Nephron (organoid): ENCODE measurements at regions not wholly inside any gene's neighbourhood (a gene's known extent, or its start where the extent isn't known, plus 50 kb on each side); places are given as distances from the start of the nearest gene placed in this dataset.

ENCODE experiments used
- H3K27ac Mint-ChIP-seq, 3 experiments: 2 replicates each; pipeline ENCODE4 v1.8.0; 2020; ENCODE audit warnings: mixed read lengths in 3 of 3, mild to moderate bottlenecking in 2 of 3, moderate library complexity in 1 of 3
- H3K27me3 Mint-ChIP-seq: 2 replicates; pipeline ENCODE4 v1.8.0; 2021; ENCODE audit warnings: low read depth, mild to moderate bottlenecking, moderate library complexity, mixed read lengths
- H3K36me3 Mint-ChIP-seq: 2 replicates; pipeline ENCODE4 v1.8.0; 2020; ENCODE audit warnings: low read depth, mixed read lengths
- H3K4me1 Mint-ChIP-seq: 2 replicates; pipeline ENCODE4 v1.8.0; 2020; ENCODE audit warnings: mixed read lengths
- H3K4me3 Mint-ChIP-seq, 3 experiments: 2 replicates each; pipeline ENCODE4 v1.8.0; 2020; ENCODE audit warnings: mild to moderate bottlenecking in 3 of 3, mixed read lengths in 3 of 3, moderate library complexity in 2 of 3
- H3K9me3 Mint-ChIP-seq: 2 replicates; pipeline ENCODE4 v1.8.0; 2020; ENCODE audit warnings: mixed read lengths
- TF ChIP-seq, protein P1 (sequence below), 3 experiments: fragments of 200-600 bp; sonication (generic); IDR thresholded peaks; one replicate each; pipeline ENCODE4 v1.5.0; 2021; ENCODE audit warnings: antibody characterized with exemption in 3 of 3; ENCODE audit not compliant: unreplicated experiment in 3 of 3

DNA sequence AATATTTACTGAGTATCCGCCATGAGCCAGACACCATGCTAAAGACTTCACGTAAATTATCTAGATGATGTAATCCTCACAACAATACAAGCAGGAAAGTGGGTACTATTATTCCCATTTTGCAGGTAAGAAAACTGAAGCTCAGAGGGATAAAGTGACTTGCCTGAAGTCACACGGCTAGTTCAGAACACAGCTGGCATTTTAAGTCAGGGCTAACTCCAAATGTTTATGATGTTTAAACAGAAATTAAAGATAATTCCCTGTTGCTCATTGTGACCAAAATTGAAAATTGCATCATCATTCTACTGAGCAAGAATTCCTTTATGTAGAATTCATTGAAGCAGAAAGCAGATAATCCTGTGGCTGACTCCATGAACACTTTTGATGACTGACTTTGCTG is 71.3 kb upstream of the STXBP5 start:
- TF ChIP-seq, protein P1, sequence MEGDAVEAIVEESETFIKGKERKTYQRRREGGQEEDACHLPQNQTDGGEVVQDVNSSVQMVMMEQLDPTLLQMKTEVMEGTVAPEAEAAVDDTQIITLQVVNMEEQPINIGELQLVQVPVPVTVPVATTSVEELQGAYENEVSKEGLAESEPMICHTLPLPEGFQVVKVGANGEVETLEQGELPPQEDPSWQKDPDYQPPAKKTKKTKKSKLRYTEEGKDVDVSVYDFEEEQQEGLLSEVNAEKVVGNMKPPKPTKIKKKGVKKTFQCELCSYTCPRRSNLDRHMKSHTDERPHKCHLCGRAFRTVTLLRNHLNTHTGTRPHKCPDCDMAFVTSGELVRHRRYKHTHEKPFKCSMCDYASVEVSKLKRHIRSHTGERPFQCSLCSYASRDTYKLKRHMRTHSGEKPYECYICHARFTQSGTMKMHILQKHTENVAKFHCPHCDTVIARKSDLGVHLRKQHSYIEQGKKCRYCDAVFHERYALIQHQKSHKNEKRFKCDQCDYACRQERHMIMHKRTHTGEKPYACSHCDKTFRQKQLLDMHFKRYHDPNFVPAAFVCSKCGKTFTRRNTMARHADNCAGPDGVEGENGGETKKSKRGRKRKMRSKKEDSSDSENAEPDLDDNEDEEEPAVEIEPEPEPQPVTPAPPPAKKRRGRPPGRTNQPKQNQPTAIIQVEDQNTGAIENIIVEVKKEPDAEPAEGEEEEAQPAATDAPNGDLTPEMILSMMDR (IDR thresholded peaks at IDR 0.05; ENCODE audit: unreplicated experiment in 3 of 3): no peak

DNA sequence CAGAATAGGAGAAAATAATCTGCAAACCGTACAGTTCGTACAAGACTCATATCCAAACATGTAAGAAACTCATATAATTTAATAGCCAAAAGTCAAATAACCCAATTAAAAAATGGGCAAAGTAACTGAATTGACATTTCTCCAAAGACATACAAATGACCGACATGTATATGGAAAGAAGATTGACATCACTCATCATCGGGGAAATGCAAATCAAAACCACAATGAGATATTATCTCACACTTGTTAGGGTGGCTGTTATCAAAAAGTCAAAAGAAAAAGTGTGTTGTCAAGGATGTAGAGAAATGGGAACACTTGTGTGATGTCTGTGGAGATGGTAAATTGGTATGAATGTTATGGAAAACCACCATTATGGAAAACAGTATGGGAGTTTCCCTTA is 70.5 kb upstream of the STXBP5 start:
- TF ChIP-seq, protein P1 (IDR thresholded peaks at IDR 0.05; ENCODE audit: unreplicated experiment in 3 of 3): no peak
- H3K4me3 Mint-ChIP-seq: no peak overlapping the region
- no peaks in the 10 kb centered on the region for H3K9me3 Mint-ChIP-seq
- H3K27ac Mint-ChIP-seq: no peak overlapping the region
- H3K36me3 Mint-ChIP-seq: no peaks in the 10 kb centered on the region
- H3K4me1 Mint-ChIP-seq: peaks cover 4% of the 10 kb centered on the region
- no peaks in the 10 kb centered on the region for H3K27me3 Mint-ChIP-seq

More for the DNA sequence above, 71.3 kb upstream of the STXBP5 start:
- Mint-ChIP-seq H3K36me3 (no peaks in the 10 kb centered on the region), H3K27ac (no peak overlapping the region), H3K4me3 (no peak overlapping the region), H3K27me3 (no peaks in the 10 kb centered on the region), H3K4me1 (peaks cover 4% of the 10 kb centered on the region), H3K9me3 (no peaks in the 10 kb centered on the region)

DNA sequence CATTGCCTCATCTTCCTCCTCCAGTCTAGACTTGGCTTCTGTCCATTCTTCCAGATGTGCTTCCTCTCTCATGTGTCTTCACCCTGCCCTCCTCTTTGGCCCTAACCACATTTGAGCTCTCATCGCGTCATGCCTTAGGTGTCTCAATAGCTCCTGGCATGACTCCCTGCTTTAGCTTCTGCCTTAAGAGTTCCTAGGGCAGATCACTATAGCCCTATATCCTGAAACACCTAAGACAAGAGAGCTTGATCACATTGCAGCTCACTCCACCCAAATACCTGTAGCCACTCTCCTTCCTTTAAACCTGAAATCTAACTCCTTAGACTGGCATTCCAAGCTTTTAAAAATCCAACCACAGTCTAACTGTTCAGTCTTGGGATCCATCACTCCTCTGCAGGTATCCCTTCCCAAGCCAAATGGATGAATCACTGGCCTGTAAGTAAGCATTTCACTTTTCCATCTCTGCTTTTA is 69.0 kb upstream of the STXBP5 start:
- Mint-ChIP-seq H3K36me3 (no peaks in the 10 kb centered on the region), H3K27ac (no peak overlapping the region), H3K27me3 (peaks cover 4% of the 10 kb centered on the region), H3K4me1 (peaks cover 4% of the 10 kb centered on the region), H3K9me3 (no peaks in the 10 kb centered on the region), H3K4me3 (no peak overlapping the region)
- TF ChIP-seq, protein P1 (IDR thresholded peaks at IDR 0.05; ENCODE audit: unreplicated experiment in 3 of 3): no peak

DNA sequence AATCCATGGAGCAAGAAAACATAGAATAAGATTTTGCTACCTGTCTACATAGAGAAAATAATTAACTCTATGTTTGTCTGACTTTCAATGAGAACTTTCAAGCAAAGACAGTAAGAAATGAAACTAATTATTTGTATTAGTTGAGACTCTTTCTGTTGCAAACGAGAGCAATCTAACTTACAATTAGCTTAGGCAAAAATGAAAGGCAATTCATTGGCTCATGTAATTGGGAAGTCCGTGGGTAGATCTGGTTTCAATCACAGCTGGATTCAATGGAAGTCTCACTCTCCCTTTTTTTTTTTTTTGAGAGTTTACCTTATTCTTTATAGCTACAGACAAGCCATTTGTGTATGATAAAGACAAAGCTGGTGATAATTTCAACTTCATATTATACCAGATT is 68.2 kb upstream of the STXBP5 start:
- no peak overlapping the region for H3K4me3 Mint-ChIP-seq
- TF ChIP-seq, protein P1 (IDR thresholded peaks at IDR 0.05; ENCODE audit: unreplicated experiment in 3 of 3): no peak
- peaks cover 4% of the 10 kb centered on the region for H3K27me3 Mint-ChIP-seq
- H3K4me1 Mint-ChIP-seq: peaks cover 4% of the 10 kb centered on the region
- H3K27ac Mint-ChIP-seq: no peak overlapping the region
- no peaks in the 10 kb centered on the region for H3K36me3 Mint-ChIP-seq
- H3K9me3 Mint-ChIP-seq: no peaks in the 10 kb centered on the region

DNA sequence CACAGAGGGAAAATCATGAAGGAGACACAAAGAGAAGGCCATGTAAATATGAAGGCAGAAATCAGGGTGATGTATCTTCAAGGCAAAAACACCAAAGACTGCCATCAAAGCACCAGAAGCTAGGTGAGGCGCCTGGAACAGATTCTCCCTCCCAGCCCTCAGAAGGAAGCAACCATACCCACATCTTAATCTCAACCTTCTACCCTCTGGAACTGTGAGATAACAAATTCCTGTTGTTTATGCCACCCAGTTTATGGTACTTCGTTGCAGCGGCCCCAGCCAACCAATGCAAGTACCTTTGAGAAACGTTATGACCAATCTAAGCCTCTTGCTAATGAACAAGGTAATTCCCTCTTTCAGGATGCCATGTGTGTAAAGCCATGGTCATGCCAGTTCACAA is 66.2 kb upstream of the STXBP5 start:
- Mint-ChIP-seq H3K27ac (no peak overlapping the region), H3K36me3 (no peaks in the 10 kb centered on the region), H3K9me3 (no peaks in the 10 kb centered on the region), H3K4me3 (no peak overlapping the region), H3K4me1 (no peaks in the 10 kb centered on the region), H3K27me3 (peaks cover 4% of the 10 kb centered on the region)
- TF ChIP-seq, protein P1 (IDR thresholded peaks at IDR 0.05; ENCODE audit: unreplicated experiment in 3 of 3): no peak

DNA sequence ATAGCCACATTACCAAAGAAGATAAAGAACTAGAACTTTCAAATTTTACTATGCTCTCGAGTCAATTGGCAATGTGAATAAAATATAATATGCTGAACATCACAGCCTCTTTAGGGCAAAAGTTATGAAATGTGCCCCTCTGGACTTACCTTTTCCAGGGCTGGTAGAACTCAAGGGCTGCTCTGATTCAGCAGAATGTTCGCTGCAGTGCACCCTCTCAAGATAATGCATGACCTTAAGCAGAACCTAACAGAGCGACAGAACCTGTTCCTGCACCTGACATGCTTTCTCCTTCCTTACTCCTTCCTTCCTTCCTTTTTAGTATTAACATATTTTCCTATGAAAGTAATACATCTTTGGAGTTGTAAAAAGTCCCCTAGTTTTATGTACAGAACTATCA is 65.4 kb upstream of the STXBP5 start:
- Mint-ChIP-seq H3K9me3 (no peaks in the 10 kb centered on the region), H3K4me3 (no peak overlapping the region), H3K36me3 (no peaks in the 10 kb centered on the region), H3K27me3 (peaks cover 4% of the 10 kb centered on the region), H3K4me1 (no peaks in the 10 kb centered on the region), H3K27ac (no peak overlapping the region)
- TF ChIP-seq, protein P1 (IDR thresholded peaks at IDR 0.05; ENCODE audit: unreplicated experiment in 3 of 3): no peak
